OCI-LY1 (cell line): ENCODE measurements at regions not wholly inside any gene's neighbourhood (a gene's known extent, or its start where the extent isn't known, plus 50 kb on each side); places are given as distances from the start of the nearest gene placed in this dataset.

Experiments
- CTCF ChIP-seq: fragments of 200-600 bp; sonication (generic), shearing (Covaris generic); IDR thresholded peaks from 2 replicates; pipeline ENCODE4 v1.5.1; 2017; ENCODE audit warnings: mild to moderate bottlenecking, antibody characterized with exemption, low read length, moderate library complexity, mixed read lengths
- EZH2 ChIP-seq: fragments of 200-600 bp; sonication (generic), shearing (Covaris generic); IDR thresholded peaks from 2 replicates; pipeline ENCODE4 v1.8.0; 2017; ENCODE audit warnings: borderline replicate concordance, mixed run types, mild to moderate bottlenecking, antibody characterized with exemption, low read length, moderate library complexity, mixed read lengths

GRCh38 chr13:56563663-56564062, 577.1 kb upstream of the PRR20A start:
- TF ChIP-seq EZH2, result no peak
- no peak for TF ChIP-seq CTCF
